PC-9 (cell line): ENCODE measurements at regions not wholly inside any gene's neighbourhood (a gene's known extent, or its start where the extent isn't known, plus 50 kb on each side); places are given as distances from the start of the nearest gene placed in this dataset.

ENCODE experiments used
- BruUV-seq: library from RNA; stranded (reverse); fragments of 400-500 nt; replicated peaks from 2 replicates; lab custom pipeline; 2021; lab: Mats Ljungman, UMichigan
- CTCF ChIA-PET: fragments of 300-600 bp; sonication (Branson Sonifier 250); formaldehyde crosslinking; loops from one replicate; lab custom pipeline; 2022; ENCODE audit warnings: antibody characterized with exemption; lab: Charles Lee
- POLR2A ChIA-PET: fragments of 300-600 bp; sonication (Branson Sonifier 250); formaldehyde crosslinking; loops from one replicate; lab custom pipeline; 2022; ENCODE audit warnings: antibody characterized with exemption; ENCODE audit not compliant: unreplicated experiment; lab: Charles Lee
- DNase-seq, 2 experiments: peaks; one replicate each; pipeline versions ENCODE4 v3.0.0 to v3.0.0-alpha.2; 2015 to 2022; ENCODE audit warnings: mixed read lengths in 1 of 2
- H2AFZ ChIP-seq: fragments of 200-600 bp; sonication (generic); 2 replicates; pipeline ENCODE4 v1.8.1; 2017; ENCODE audit warnings: antibody characterized with exemption
- H3F3A ChIP-seq: fragments of 200-600 bp; sonication (generic); 2 replicates; pipeline ENCODE4 v1.8.1; 2017; ENCODE audit warnings: antibody characterized with exemption, mild to moderate bottlenecking, low read depth; ENCODE audit not compliant: insufficient read depth
- H3K27ac ChIP-seq: fragments of 200-600 bp; sonication (generic); 2 replicates; pipeline ENCODE4 v1.6.1; 2016; ENCODE audit warnings: mixed run types
- H3K27me3 ChIP-seq: fragments of 200-600 bp; sonication (generic); 2 replicates; pipeline ENCODE4 v1.6.1; 2016; ENCODE audit warnings: low read depth, mixed run types; ENCODE audit not compliant: insufficient read depth
- H3K36me3 ChIP-seq: fragments of 200-600 bp; sonication (generic); 2 replicates; pipeline ENCODE4 v1.6.1; 2016; ENCODE audit warnings: low read depth, mixed run types
- H3K4me1 ChIP-seq: fragments of 200-600 bp; sonication (generic); replicated peaks from 2 replicates; pipeline ENCODE4 v1.6.1; 2016; ENCODE audit warnings: mixed run types; ENCODE audit not compliant: insufficient read depth
- H3K4me2 ChIP-seq: fragments of 200-600 bp; sonication (generic); 2 replicates; pipeline ENCODE4 v1.6.1; 2017; ENCODE audit warnings: mixed run types
- H3K4me3 ChIP-seq: fragments of 200-600 bp; sonication (generic); 2 replicates; pipeline ENCODE4 v1.6.1; 2016; ENCODE audit warnings: mixed run types
- H3K79me2 ChIP-seq: fragments of 200-600 bp; sonication (generic); 2 replicates; pipeline ENCODE4 v1.6.1; 2017; ENCODE audit warnings: low read depth, mixed run types
- H3K9me2 ChIP-seq: fragments of 200-600 bp; sonication (generic); 2 replicates; pipeline ENCODE4 v1.8.1; 2017; ENCODE audit warnings: mild to moderate bottlenecking; ENCODE audit not compliant: insufficient read depth
- H3K9me3 ChIP-seq: fragments of 200-600 bp; sonication (generic); 2 replicates; pipeline ENCODE4 v1.8.1; 2016; ENCODE audit warnings: low read depth; ENCODE audit not compliant: insufficient read depth
- H4K20me1 ChIP-seq: fragments of 200-600 bp; sonication (generic); 2 replicates; pipeline ENCODE4 v1.8.1; 2017; ENCODE audit not compliant: insufficient read depth
- EZH2 ChIP-seq: fragments of 200-600 bp; sonication (generic); IDR thresholded peaks from 2 replicates; pipeline ENCODE4 v1.8.0; 2017; ENCODE audit warnings: antibody characterized with exemption, low read depth
- intact Hi-C: fragments of 100-400 bp; cut with micrococcal nuclease; formaldehyde crosslinking; loops from one replicate; pipeline ENCODE4 v1.10.0; 2022; ENCODE audit not compliant: unreplicated experiment
- TF ChIP-seq, protein P1 (sequence below): fragments of 200-600 bp; sonication (generic); conservative IDR thresholded peaks from 2 replicates; pipeline ENCODE4 v1.6.1; 2017; ENCODE audit warnings: mixed run types, antibody characterized with exemption, mild to moderate bottlenecking, moderate library complexity

- H3K4me3 ChIP-seq, result no peak overlapping the region
- DNase-seq, result no peak
- no peak for TF ChIP-seq EZH2
- TF ChIP-seq, protein P1, sequence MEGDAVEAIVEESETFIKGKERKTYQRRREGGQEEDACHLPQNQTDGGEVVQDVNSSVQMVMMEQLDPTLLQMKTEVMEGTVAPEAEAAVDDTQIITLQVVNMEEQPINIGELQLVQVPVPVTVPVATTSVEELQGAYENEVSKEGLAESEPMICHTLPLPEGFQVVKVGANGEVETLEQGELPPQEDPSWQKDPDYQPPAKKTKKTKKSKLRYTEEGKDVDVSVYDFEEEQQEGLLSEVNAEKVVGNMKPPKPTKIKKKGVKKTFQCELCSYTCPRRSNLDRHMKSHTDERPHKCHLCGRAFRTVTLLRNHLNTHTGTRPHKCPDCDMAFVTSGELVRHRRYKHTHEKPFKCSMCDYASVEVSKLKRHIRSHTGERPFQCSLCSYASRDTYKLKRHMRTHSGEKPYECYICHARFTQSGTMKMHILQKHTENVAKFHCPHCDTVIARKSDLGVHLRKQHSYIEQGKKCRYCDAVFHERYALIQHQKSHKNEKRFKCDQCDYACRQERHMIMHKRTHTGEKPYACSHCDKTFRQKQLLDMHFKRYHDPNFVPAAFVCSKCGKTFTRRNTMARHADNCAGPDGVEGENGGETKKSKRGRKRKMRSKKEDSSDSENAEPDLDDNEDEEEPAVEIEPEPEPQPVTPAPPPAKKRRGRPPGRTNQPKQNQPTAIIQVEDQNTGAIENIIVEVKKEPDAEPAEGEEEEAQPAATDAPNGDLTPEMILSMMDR, result no peak
- no peaks in the 10 kb centered on the region for H3K4me1 ChIP-seq
- no peaks in the 10 kb centered on the region for H4K20me1 ChIP-seq
- no TSS peak for BruUV-seq
- no peaks in the 10 kb centered on the region for H3K79me2 ChIP-seq
- H3K9me3 ChIP-seq, result no peaks in the 10 kb centered on the region
- ChIA-PET CTCF (no interaction called here), POLR2A (no interaction called here)
- H2AFZ ChIP-seq, result no peak overlapping the region
- intact Hi-C loops, result no loop called here
- H3K4me2 ChIP-seq, result no peak overlapping the region
- H3K36me3 ChIP-seq, result no peaks in the 10 kb centered on the region
- H3K27me3 ChIP-seq, result no peaks in the 10 kb centered on the region
- no peaks in the 10 kb centered on the region for H3K9me2 ChIP-seq
- H3K27ac ChIP-seq, result no peak overlapping the region
- no peaks in the 10 kb centered on the region for H3F3A ChIP-seq
Observed at GRCh38 chr3:137687181-137687879, 76.8 kb upstream of the SOX14 start.

- peak in 1 of 2 experiments; percentile 19 for DNase-seq
- BruUV-seq, result no TSS peak
- intact Hi-C loops, result loop anchor here (5.0 kb wide), 1 partner anchor 586 kb away; no protein-coding TSS in a partner anchor
Observed at GRCh38 chr3:137692803-137693431, 71.2 kb upstream of the SOX14 start.

GRCh38 chr3:137693791-137694190 lies 70.3 kb upstream of the SOX14 start:
- H3K4me1 ChIP-seq, result no peaks in the 10 kb centered on the region
- no peak overlapping the region for H3K27ac ChIP-seq
- intact Hi-C loops, result loop anchor here (5.0 kb wide), 1 partner anchor 586 kb away; no protein-coding TSS in a partner anchor
- H2AFZ ChIP-seq, result no peak overlapping the region
- DNase-seq, result no peak
- no peak overlapping the region for H3K4me2 ChIP-seq
- H4K20me1 ChIP-seq, result no peaks in the 10 kb centered on the region
- H3K4me3 ChIP-seq, result no peak overlapping the region
- BruUV-seq, result no TSS peak
- no peaks in the 10 kb centered on the region for H3K9me2 ChIP-seq
- ChIA-PET CTCF (no interaction called here), POLR2A (no interaction called here)
- H3K79me2 ChIP-seq, result no peaks in the 10 kb centered on the region
- no peaks in the 10 kb centered on the region for H3K36me3 ChIP-seq
- TF ChIP-seq, protein P1, result no peak
- no peak for TF ChIP-seq EZH2
- no peaks in the 10 kb centered on the region; the same call in none of the 2 replicates for H3K27me3 ChIP-seq
- H3F3A ChIP-seq, result no peaks in the 10 kb centered on the region
- no peaks in the 10 kb centered on the region for H3K9me3 ChIP-seq

More at GRCh38 chr3:137692803-137693431, 71.2 kb upstream of the SOX14 start:
- ChIA-PET POLR2A (no interaction called here), CTCF (no interaction called here)
- Histone ChIP-seq H3K9me3 (no peaks in the 10 kb centered on the region), H3K27me3 (no peaks in the 10 kb centered on the region; the same call in none of the 2 replicates), H3K4me2 (no peak overlapping the region), H4K20me1 (no peaks in the 10 kb centered on the region), H3K36me3 (no peaks in the 10 kb centered on the region), H3F3A (no peaks in the 10 kb centered on the region), H2AFZ (no peak overlapping the region), H3K4me1 (no peaks in the 10 kb centered on the region), H3K27ac (no peak overlapping the region), H3K4me3 (no peak overlapping the region), H3K79me2 (no peaks in the 10 kb centered on the region), H3K9me2 (no peaks in the 10 kb centered on the region)
- TF ChIP-seq, protein P1, result peak; percentile 61
- TF ChIP-seq EZH2, result no peak
